Transverse colon (tissue), 4 donors: ENCODE measurements at regions not wholly inside any gene's neighbourhood (a gene's known extent, or its start where the extent isn't known, plus 50 kb on each side); places are given as distances from the start of the nearest gene placed in this dataset.

Source experiments
- DNase-seq: peaks from one replicate; pipeline ENCODE4 v3.0.0-alpha.2; 2019
- H3K27ac ChIP-seq, 4 donors: fragments of 200-600 bp; sonication (generic); 2 replicates each; pipeline ENCODE4 v1.5.1; 2016 to 2018; ENCODE audit warnings: inconsistent platforms in 4 of 4
- H3K27me3 ChIP-seq: fragments of 200-600 bp; sonication (generic); 2 replicates; pipeline ENCODE4 v1.5.1; 2017; ENCODE audit warnings: inconsistent platforms
- H3K36me3 ChIP-seq, 4 donors: fragments of 200-600 bp; sonication (generic); 2 replicates each; pipeline ENCODE4 v1.5.1; 2017 to 2019; ENCODE audit warnings: inconsistent platforms in 4 of 4
- H3K4me1 ChIP-seq, 4 donors: fragments of 200-600 bp; sonication (generic); 2 replicates each; pipeline ENCODE4 v1.5.1; 2017 to 2020; ENCODE audit warnings: inconsistent platforms in 4 of 4
- H3K4me3 ChIP-seq, 4 donors: fragments of 200-600 bp; sonication (generic); 1 replicate in 1 of 4; 2 replicates in 3 of 4; pipeline versions ENCODE4 v1.5.1 to v1.6.1; 2017 to 2019; ENCODE audit warnings: inconsistent platforms in 4 of 4
- H3K9me3 ChIP-seq, 2 donors: fragments of 200-600 bp; sonication (generic); 2 replicates each; pipeline ENCODE4 v1.5.1; 2017 to 2019; ENCODE audit warnings: inconsistent platforms in 2 of 2
- EP300 ChIP-seq: sonication (generic); formaldehyde crosslinking; IDR thresholded peaks from one replicate; pipeline ENCODE4 v1.6.1; 2017; ENCODE audit warnings: antibody characterized with exemption, low read depth
- POLR2A ChIP-seq: fragments of 450-650 bp; IDR thresholded peaks from one replicate; pipeline ENCODE4 v1.6.1; 2016; ENCODE audit warnings: antibody characterized with exemption, mild to moderate bottlenecking, moderate library complexity
- POLR2AphosphoS5 ChIP-seq, 3 donors: sonication (generic); formaldehyde crosslinking; IDR thresholded peaks; one replicate each; pipeline ENCODE4 v1.6.1; 2016; ENCODE audit warnings: antibody characterized with exemption in 3 of 3
- WGBS, 2 donors: methylation state at CpG; one replicate each; pipeline ENCODE4 v1.1.5; 2018; ENCODE audit warnings: low coverage in 1 of 2; 5-methylcytosine and 5-hydroxymethylcytosine counted together
- in situ Hi-C, 4 donors: fragments of 200-750 bp; cut with MboI; loops; one replicate each; pipeline versions ENCODE4 v1.15.0 to v1.15.1; 2017; ENCODE audit warnings: low sequenced_read_pairs in 3 of 4, low pct_ligation_motif_present in 1 of 4, low pct_unique_long_range_greater_than_20kb in 1 of 4
- intact Hi-C: fragments of 100-400 bp; cut with DNase I; formaldehyde crosslinking; loops from one replicate; pipeline ENCODE4 v1.15.1; 2023; ENCODE audit warnings: low total_unique reads
- TF ChIP-seq, protein P1 (sequence below), 5 experiments: fragments of 200-600 bp in 3 of 5; fragments of 450-650 bp in 2 of 5; sonication (generic) in 3 of 5; IDR thresholded peaks; 1 replicate in 2 of 5; 2 replicates in 3 of 5; pipeline ENCODE4 v1.5.1; 2016 to 2017; ENCODE audit warnings: antibody characterized with exemption in 5 of 5, inconsistent platforms in 3 of 5, mild to moderate bottlenecking in 2 of 5, moderate library complexity in 1 of 5

DNA sequence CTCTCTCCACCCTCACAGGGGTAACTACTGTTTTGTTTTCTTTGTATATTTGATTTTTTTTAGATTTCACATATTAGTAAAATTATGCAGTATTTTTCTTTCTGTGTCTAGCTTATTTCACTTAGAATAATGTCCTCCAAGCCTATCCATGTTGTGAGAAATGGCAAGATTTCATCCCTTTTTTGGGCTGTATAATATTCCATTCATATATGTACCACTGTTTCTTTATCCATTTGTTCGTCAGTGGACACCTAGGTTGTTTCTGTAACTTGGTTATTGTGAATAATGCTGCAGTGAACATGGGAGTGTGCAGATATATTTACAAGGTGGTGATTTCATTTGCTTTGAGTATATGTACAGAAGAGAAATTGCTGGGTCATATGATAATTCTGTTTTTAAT is 144.0 kb upstream of the CHD1 start:
- Histone ChIP-seq H3K27me3 (no peaks in the 10 kb centered on the region), H3K36me3 (no peaks in the 10 kb centered on the region), H3K27ac (no peak overlapping the region), H3K4me3 (no peak overlapping the region), H3K9me3 (peaks cover 0 to 4% of the 10 kb centered on the region in 2 donors), H3K4me1 (no peaks in the 10 kb centered on the region)
- TF ChIP-seq EP300 = no peak
- TF ChIP-seq POLR2AphosphoS5 (IDR thresholded peaks at IDR 0.05) = no peak
- TF ChIP-seq POLR2A = no peak
- TF ChIP-seq, protein P1, sequence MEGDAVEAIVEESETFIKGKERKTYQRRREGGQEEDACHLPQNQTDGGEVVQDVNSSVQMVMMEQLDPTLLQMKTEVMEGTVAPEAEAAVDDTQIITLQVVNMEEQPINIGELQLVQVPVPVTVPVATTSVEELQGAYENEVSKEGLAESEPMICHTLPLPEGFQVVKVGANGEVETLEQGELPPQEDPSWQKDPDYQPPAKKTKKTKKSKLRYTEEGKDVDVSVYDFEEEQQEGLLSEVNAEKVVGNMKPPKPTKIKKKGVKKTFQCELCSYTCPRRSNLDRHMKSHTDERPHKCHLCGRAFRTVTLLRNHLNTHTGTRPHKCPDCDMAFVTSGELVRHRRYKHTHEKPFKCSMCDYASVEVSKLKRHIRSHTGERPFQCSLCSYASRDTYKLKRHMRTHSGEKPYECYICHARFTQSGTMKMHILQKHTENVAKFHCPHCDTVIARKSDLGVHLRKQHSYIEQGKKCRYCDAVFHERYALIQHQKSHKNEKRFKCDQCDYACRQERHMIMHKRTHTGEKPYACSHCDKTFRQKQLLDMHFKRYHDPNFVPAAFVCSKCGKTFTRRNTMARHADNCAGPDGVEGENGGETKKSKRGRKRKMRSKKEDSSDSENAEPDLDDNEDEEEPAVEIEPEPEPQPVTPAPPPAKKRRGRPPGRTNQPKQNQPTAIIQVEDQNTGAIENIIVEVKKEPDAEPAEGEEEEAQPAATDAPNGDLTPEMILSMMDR (IDR thresholded peaks at IDR 0.05) = no peak
- intact Hi-C loops = no loop called here
- in situ Hi-C loops = no loop called here
- WGBS, 2 donors = 100% methylated on average over 1 of the region's 1 CpG; no CpG with 5 or more reads in 1 of the 2 donors
- no peak for DNase-seq

DNA sequence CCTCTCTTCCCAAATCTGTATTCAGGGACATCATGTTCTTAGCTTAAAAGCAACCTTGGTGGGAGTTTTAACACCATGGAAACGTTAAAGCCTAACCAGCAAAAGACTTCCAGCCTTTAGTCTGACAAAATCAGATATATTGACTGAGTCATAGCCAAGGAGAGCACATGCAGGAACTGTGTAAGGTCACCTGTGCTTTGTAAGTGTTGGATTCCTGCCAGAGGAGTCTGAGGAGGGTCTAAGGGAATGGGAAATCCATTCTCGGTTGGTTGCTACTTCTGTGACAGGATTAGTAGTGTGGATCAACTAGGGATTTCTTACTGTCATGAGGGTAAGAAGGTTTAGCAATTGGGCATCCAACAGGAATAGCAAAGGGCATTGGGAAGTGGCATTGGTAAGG is 142.0 kb upstream of the CHD1 start:
- no peak for DNase-seq
- H3K36me3 ChIP-seq = no peaks in the 10 kb centered on the region
- H3K4me1 ChIP-seq = no peaks in the 10 kb centered on the region
- H3K27me3 ChIP-seq = no peaks in the 10 kb centered on the region
- H3K4me3 ChIP-seq = no peak overlapping the region
- in situ Hi-C loops = no loop called here
- WGBS, 2 donors = 57 to 68% methylated on average over 1 to 2 of the region's 2 CpGs
- intact Hi-C loops = no loop called here
- H3K27ac ChIP-seq = no peak overlapping the region
- TF ChIP-seq POLR2AphosphoS5 (IDR thresholded peaks at IDR 0.05) = no peak
- no peak for TF ChIP-seq POLR2A
- no peak for TF ChIP-seq EP300
- TF ChIP-seq, protein P1 (IDR thresholded peaks at IDR 0.05) = no peak
- peaks cover 0 to 4% of the 10 kb centered on the region in 2 donors for H3K9me3 ChIP-seq

DNA sequence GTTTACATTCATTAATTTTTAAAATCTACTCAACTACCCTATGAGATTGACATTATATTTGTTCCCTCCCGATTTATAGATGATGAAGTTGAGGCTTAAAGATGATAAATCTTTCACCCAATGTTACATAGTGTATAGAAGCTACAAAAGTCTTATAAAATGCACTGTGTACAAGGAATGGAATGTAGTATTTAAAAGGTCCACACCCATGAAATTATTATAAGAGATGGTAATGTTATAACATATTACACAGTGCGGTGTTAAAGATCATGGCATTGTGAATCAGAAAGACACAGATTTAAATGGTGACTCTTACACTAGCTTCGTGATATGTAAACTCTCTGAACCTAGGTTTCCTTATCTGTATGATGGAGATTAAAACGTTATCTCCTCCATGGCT is 141.6 kb upstream of the CHD1 start:
- no peak for DNase-seq
- Histone ChIP-seq H3K4me1 (no peaks in the 10 kb centered on the region), H3K27me3 (no peaks in the 10 kb centered on the region), H3K27ac (no peak overlapping the region), H3K4me3 (no peak overlapping the region), H3K9me3 (peaks cover 0 to 4% of the 10 kb centered on the region in 2 donors), H3K36me3 (no peaks in the 10 kb centered on the region)
- intact Hi-C loops = no loop called here
- 81 to 82% methylated on average over 4 of the region's 4 CpGs for WGBS, 2 donors
- in situ Hi-C loops = no loop called here
- TF ChIP-seq POLR2A (no peak), POLR2AphosphoS5 (IDR thresholded peaks at IDR 0.05) (no peak), EP300 (no peak)
- TF ChIP-seq, protein P1 (IDR thresholded peaks at IDR 0.05) = no peak

DNA sequence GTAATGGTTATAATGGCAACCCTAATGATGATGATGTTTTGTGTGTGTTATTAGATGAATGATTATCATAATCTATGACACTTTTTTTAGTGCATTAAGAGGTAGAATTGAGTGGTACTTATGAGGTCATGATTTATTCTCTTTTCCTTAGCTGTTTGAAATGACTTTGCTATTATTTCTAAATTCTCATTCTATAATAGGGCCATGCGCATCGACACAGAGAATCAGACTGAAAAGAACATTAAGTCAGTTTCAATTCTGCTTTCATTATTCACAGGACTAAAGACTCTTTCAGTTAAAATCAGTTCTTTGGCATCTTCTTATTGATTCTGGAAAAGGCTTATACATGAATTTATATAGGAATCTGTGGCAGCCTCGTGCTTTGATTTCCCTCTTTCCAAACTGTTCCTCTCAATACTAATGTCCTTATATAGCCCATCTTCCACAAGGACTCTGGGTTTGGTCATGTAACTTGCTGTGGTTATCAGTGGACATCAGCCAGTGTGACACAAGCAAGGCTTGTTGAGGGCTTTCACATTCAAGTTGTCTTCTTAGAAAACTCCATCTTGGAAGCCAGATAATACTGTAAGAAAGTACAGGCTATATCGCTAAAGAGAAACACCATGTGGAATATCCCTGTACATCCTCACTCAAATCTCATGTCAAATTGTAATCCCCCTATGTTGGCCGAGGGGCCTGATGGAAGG is 140.3 kb upstream of the CHD1 start:
- WGBS, 2 donors = 84 to 88% methylated on average over 4 to 5 of the region's 5 CpGs
- TF ChIP-seq EP300 (no peak), POLR2A (no peak), POLR2AphosphoS5 (IDR thresholded peaks at IDR 0.05) (no peak)
- TF ChIP-seq, protein P1 (IDR thresholded peaks at IDR 0.05) = no peak
- intact Hi-C loops = no loop called here

More for the DNA sequence above, 140.3 kb upstream of the CHD1 start:
- H3K27me3 ChIP-seq = no peaks in the 10 kb centered on the region
- no peak overlapping the region for H3K27ac ChIP-seq
- no peaks in the 10 kb centered on the region for H3K4me1 ChIP-seq
- peaks cover 0 to 4% of the 10 kb centered on the region in 2 donors for H3K9me3 ChIP-seq
- H3K4me3 ChIP-seq = no peak overlapping the region
- no peak for DNase-seq
- no peaks in the 10 kb centered on the region for H3K36me3 ChIP-seq
- in situ Hi-C loops = no loop called here
